Keratinocyte (primary cell): ENCODE measurements at regions not wholly inside any gene's neighbourhood (a gene's known extent, or its start where the extent isn't known, plus 50 kb on each side); places are given as distances from the start of the nearest gene placed in this dataset.

ENCODE experiments used
- DNase-seq: peaks from one replicate; pipeline ENCODE4 v3.0.0-alpha.2; 2011; ENCODE audit warnings: low read depth, missing footprints, low spot score
- FAIRE-seq: peaks from 2 replicates; lab custom pipeline; 2011; peaks lifted over from hg19 to GRCh38; lab: Jason Lieb, UNC
- H2AFZ ChIP-seq: 2 replicates; pipeline ENCODE4 v1.6.0; 2012; ENCODE audit warnings: low read length, control low read depth, inconsistent platforms; ENCODE audit not compliant: control insufficient read depth
- H3K27ac ChIP-seq: 2 replicates; pipeline ENCODE4 v1.5.1; 2011; ENCODE audit warnings: low read length; ENCODE audit not compliant: control insufficient read depth, insufficient read depth
- H3K27me3 ChIP-seq: 3 replicates; pipeline ENCODE4 v1.6.0; 2011; ENCODE audit warnings: low read length; ENCODE audit not compliant: control insufficient read depth, insufficient read depth; ENCODE audit errors: extremely low read depth
- H3K36me3 ChIP-seq, 2 experiments: 2 replicates in 1 of 2; 3 replicates in 1 of 2; pipeline ENCODE4 v1.5.1; 2011; ENCODE audit warnings: low read length in 2 of 2, mild to moderate bottlenecking in 1 of 2; ENCODE audit not compliant: control insufficient read depth in 2 of 2, insufficient read depth in 2 of 2; ENCODE audit errors: extremely low read depth in 1 of 2
- H3K4me1 ChIP-seq: 3 replicates; pipeline ENCODE4 v1.5.1; 2011; ENCODE audit warnings: low read length; ENCODE audit not compliant: control insufficient read depth, insufficient read depth; ENCODE audit errors: extremely low read depth
- H3K4me2 ChIP-seq: 3 replicates; pipeline ENCODE4 v1.6.0; 2011; ENCODE audit warnings: low read depth, low read length; ENCODE audit not compliant: control insufficient read depth, insufficient read depth; ENCODE audit errors: extremely low read depth
- H3K4me3 ChIP-seq, 3 experiments: fragments of 200-600 bp in 1 of 3; sonication (generic) in 1 of 3; 2 replicates in 2 of 3; 3 replicates in 1 of 3; pipeline ENCODE4 v1.5.1; 2011 to 2016; ENCODE audit warnings: low read length in 3 of 3, mild to moderate bottlenecking in 3 of 3, control low read depth in 2 of 3, inconsistent platforms in 1 of 3, low read depth in 1 of 3, mixed read lengths in 1 of 3, mixed run types in 1 of 3, moderate library complexity in 1 of 3; ENCODE audit not compliant: control insufficient read depth in 2 of 3, insufficient read depth in 2 of 3; ENCODE audit errors: extremely low read depth in 1 of 3
- H3K79me2 ChIP-seq: 2 replicates; pipeline ENCODE4 v1.6.0; 2012; ENCODE audit warnings: low read length; ENCODE audit not compliant: control insufficient read depth, insufficient read depth
- H3K9ac ChIP-seq: 3 replicates; pipeline ENCODE4 v1.6.0; 2011; ENCODE audit warnings: low read length; ENCODE audit not compliant: control insufficient read depth, insufficient read depth; ENCODE audit errors: extremely low read depth
- H3K9me1 ChIP-seq: 3 replicates; pipeline ENCODE4 v1.6.0; 2011; ENCODE audit warnings: low read length; ENCODE audit not compliant: control insufficient read depth, insufficient read depth; ENCODE audit errors: extremely low read depth
- H3K9me3 ChIP-seq: 2 replicates; pipeline ENCODE4 v1.5.1; 2012; ENCODE audit warnings: low read depth, low read length; ENCODE audit not compliant: control insufficient read depth
- H4K20me1 ChIP-seq: 3 replicates; pipeline ENCODE4 v1.6.0; 2011; ENCODE audit warnings: low read length; ENCODE audit not compliant: control insufficient read depth, insufficient read depth; ENCODE audit errors: extremely low read depth
- EZH2 ChIP-seq: IDR thresholded peaks from one replicate; pipeline ENCODE4 v1.6.1; 2012; ENCODE audit warnings: inconsistent platforms, mild to moderate bottlenecking, low read length, moderate library complexity
- dilution Hi-C: fragments of 300-500 bp; cut with MboI; formaldehyde crosslinking; loops from one replicate; pipeline ENCODE4 v1.7.0; 2020; ENCODE audit warnings: low sequenced_read_pairs; ENCODE audit not compliant: extremely low pct_ligation_motif_present
- TF ChIP-seq, protein P1 (sequence below), 3 experiments: IDR thresholded peaks in 1 of 3; conservative IDR thresholded peaks in 1 of 3; optimal IDR thresholded peaks in 1 of 3; 2 replicates in 2 of 3; 3 replicates in 1 of 3; pipeline versions ENCODE3 to v1.5.1; 2011; ENCODE audit warnings: low read length in 3 of 3, mild to moderate bottlenecking in 3 of 3, moderate library complexity in 2 of 3, control low read depth in 1 of 3, inconsistent platforms in 1 of 3; ENCODE audit not compliant: insufficient read depth in 2 of 3; ENCODE audit errors: extremely low read depth in 1 of 3

DNA sequence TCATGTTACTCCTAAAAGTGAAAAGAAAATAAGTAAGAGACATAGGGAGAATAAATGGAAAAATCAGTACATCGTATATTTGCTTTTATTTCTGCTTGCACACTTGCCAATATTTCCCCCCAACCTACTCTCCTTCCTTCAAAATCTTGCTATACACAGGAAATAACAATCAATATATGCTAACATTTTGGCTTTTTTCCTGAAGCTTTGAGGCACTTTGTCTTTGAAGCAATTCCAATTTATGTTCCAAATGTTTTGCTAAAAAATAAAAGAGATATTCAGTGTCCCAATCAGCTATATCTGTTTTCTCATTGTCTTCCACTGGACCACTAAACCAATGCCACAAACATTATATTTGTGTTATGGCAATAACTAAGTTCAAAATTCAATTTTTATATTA lies 184.0 kb upstream of the NEGR1 start:
- no peaks in the 10 kb centered on the region for H4K20me1 ChIP-seq
- no peak overlapping the region for H3K9ac ChIP-seq
- TF ChIP-seq, protein P1, sequence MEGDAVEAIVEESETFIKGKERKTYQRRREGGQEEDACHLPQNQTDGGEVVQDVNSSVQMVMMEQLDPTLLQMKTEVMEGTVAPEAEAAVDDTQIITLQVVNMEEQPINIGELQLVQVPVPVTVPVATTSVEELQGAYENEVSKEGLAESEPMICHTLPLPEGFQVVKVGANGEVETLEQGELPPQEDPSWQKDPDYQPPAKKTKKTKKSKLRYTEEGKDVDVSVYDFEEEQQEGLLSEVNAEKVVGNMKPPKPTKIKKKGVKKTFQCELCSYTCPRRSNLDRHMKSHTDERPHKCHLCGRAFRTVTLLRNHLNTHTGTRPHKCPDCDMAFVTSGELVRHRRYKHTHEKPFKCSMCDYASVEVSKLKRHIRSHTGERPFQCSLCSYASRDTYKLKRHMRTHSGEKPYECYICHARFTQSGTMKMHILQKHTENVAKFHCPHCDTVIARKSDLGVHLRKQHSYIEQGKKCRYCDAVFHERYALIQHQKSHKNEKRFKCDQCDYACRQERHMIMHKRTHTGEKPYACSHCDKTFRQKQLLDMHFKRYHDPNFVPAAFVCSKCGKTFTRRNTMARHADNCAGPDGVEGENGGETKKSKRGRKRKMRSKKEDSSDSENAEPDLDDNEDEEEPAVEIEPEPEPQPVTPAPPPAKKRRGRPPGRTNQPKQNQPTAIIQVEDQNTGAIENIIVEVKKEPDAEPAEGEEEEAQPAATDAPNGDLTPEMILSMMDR (optimal IDR thresholded peaks at IDR 0.05 in 1 of 3, IDR thresholded peaks at IDR 0.05 in 1 of 3, conservative IDR thresholded peaks at IDR 0.05 in 1 of 3; ENCODE audit: extremely low read depth in 1 of 3, insufficient read depth in 2 of 3, low read length in 3 of 3) = no peak
- dilution Hi-C loops = no loop called here
- no peak overlapping the region for H2AFZ ChIP-seq
- H3K4me2 ChIP-seq = no peak overlapping the region
- DNase-seq (no peak), FAIRE-seq (no peak)
- no peaks in the 10 kb centered on the region for H3K9me1 ChIP-seq
- no peak overlapping the region for H3K27ac ChIP-seq
- no peaks in the 10 kb centered on the region for H3K9me3 ChIP-seq
- no peaks in the 10 kb centered on the region for H3K27me3 ChIP-seq
- H3K4me3 ChIP-seq = no peak overlapping the region
- H3K36me3 ChIP-seq = no peaks in the 10 kb centered on the region
- no peaks in the 10 kb centered on the region for H3K4me1 ChIP-seq
- H3K79me2 ChIP-seq = no peaks in the 10 kb centered on the region

DNA sequence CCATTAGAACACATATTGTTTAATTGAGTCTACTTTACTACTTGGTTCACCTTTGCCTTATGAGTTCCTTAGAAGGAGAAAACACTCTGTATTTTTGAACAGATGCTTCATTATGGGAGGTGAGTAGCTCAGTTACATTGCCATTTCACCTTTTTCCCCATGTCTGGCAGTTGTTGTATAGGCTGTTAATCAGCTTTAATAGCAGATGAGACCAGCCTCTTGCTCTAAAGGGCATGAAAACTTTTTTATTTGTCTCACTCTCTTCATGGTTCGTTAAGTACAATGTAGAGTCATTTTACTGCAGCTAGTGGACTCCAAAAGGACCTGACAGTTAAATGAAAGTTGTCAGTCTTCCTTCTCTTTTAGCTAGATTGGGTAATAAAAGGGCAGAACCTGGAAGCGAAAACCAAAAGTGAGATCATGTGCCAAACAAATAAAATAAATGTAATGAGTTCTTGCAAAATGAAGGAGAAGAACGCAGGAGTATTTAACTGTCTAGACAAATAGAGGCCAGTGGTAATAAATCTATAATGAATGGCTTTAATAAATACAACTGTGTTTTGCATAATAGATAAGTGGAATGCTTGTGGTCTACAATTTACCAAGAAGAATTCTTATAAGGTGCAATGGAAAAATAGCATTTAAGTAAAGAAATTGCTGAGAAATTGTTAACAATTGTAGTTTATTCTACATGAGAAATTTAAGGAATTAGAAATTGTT lies 180.0 kb upstream of the NEGR1 start:
- Histone ChIP-seq H3K9ac (no peak overlapping the region), H3K27ac (no peak overlapping the region), H3K9me1 (no peaks in the 10 kb centered on the region), H4K20me1 (no peaks in the 10 kb centered on the region), H3K27me3 (no peaks in the 10 kb centered on the region), H3K4me1 (no peaks in the 10 kb centered on the region), H3K79me2 (no peaks in the 10 kb centered on the region), H3K36me3 (no peaks in the 10 kb centered on the region), H2AFZ (no peak overlapping the region), H3K9me3 (no peaks in the 10 kb centered on the region), H3K4me2 (no peak overlapping the region), H3K4me3 (no peak overlapping the region)
- TF ChIP-seq, protein P1 (optimal IDR thresholded peaks at IDR 0.05 in 1 of 3, IDR thresholded peaks at IDR 0.05 in 1 of 3, conservative IDR thresholded peaks at IDR 0.05 in 1 of 3; ENCODE audit: extremely low read depth in 1 of 3, insufficient read depth in 2 of 3, low read length in 3 of 3) = no peak
- TF ChIP-seq EZH2 = no peak
- FAIRE-seq = no peak
- dilution Hi-C loops = no loop called here
- DNase-seq = no peak
